ENCODE measurements at regions not wholly inside any gene's neighbourhood (a gene's known extent, or its start where the extent isn't known, plus 50 kb on each side); places are given as distances from the start of the nearest gene placed in this dataset.

DNA sequence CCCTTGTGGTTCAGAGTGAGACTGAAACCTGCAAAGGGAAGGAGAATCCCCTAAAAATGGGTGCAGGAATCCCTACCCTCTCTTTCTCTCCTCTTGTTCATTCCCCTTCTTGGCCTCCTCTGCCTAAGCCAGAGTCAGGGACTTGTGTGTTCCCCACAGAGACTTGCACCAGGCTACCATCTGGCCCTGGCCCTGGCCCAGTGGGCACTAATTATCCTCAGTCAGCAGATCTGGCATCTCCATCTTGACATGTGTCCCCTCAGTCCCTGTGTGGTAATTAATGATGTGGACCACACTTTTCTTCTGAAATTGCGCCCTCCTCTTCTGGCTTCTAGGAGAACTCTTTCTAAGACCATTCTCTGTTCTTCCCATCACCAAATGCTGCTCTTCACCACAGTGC is 354.4 kb downstream of the SETD4 start:
- TF ChIP-seq, protein P1, sequence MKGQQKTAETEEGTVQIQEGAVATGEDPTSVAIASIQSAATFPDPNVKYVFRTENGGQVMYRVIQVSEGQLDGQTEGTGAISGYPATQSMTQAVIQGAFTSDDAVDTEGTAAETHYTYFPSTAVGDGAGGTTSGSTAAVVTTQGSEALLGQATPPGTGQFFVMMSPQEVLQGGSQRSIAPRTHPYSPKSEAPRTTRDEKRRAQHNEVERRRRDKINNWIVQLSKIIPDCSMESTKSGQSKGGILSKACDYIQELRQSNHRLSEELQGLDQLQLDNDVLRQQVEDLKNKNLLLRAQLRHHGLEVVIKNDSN (IDR thresholded peaks at IDR 0.05) = no peak
- TF ChIP-seq FOXM1 (IDR thresholded peaks at IDR 0.05; ENCODE audit: borderline replicate concordance, low read depth) (no peak), ZBTB7A (IDR thresholded peaks at IDR 0.05; ENCODE audit: low read depth) (no peak), RAD21 (IDR thresholded peaks at IDR 0.05; ENCODE audit: low read depth) (no peak), TAF1 (IDR thresholded peaks at IDR 0.05; ENCODE audit: low read depth) (no peak), EGR1 (IDR thresholded peaks at IDR 0.05) (no peak), YY1 (IDR thresholded peaks at IDR 0.05; ENCODE audit: low read depth) (no peak), TEAD4 (IDR thresholded peaks at IDR 0.05) (no peak), CREB1 (IDR thresholded peaks at IDR 0.05; ENCODE audit: low read depth) (no peak), NFIC (IDR thresholded peaks at IDR 0.05) (no peak), TCF12 (IDR thresholded peaks at IDR 0.05; ENCODE audit: low read depth) (no peak), CEBPB (IDR thresholded peaks at IDR 0.05) (no peak), EP300 (IDR thresholded peaks at IDR 0.05; ENCODE audit: borderline replicate concordance) (no peak)
- TF ChIP-seq, protein P2, sequence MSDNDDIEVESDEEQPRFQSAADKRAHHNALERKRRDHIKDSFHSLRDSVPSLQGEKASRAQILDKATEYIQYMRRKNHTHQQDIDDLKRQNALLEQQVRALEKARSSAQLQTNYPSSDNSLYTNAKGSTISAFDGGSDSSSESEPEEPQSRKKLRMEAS (IDR thresholded peaks at IDR 0.05) = no peak
- TF ChIP-seq, protein P3, sequence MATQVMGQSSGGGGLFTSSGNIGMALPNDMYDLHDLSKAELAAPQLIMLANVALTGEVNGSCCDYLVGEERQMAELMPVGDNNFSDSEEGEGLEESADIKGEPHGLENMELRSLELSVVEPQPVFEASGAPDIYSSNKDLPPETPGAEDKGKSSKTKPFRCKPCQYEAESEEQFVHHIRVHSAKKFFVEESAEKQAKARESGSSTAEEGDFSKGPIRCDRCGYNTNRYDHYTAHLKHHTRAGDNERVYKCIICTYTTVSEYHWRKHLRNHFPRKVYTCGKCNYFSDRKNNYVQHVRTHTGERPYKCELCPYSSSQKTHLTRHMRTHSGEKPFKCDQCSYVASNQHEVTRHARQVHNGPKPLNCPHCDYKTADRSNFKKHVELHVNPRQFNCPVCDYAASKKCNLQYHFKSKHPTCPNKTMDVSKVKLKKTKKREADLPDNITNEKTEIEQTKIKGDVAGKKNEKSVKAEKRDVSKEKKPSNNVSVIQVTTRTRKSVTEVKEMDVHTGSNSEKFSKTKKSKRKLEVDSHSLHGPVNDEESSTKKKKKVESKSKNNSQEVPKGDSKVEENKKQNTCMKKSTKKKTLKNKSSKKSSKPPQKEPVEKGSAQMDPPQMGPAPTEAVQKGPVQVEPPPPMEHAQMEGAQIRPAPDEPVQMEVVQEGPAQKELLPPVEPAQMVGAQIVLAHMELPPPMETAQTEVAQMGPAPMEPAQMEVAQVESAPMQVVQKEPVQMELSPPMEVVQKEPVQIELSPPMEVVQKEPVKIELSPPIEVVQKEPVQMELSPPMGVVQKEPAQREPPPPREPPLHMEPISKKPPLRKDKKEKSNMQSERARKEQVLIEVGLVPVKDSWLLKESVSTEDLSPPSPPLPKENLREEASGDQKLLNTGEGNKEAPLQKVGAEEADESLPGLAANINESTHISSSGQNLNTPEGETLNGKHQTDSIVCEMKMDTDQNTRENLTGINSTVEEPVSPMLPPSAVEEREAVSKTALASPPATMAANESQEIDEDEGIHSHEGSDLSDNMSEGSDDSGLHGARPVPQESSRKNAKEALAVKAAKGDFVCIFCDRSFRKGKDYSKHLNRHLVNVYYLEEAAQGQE (IDR thresholded peaks at IDR 0.05; ENCODE audit: low read depth) = no peak

DNA sequence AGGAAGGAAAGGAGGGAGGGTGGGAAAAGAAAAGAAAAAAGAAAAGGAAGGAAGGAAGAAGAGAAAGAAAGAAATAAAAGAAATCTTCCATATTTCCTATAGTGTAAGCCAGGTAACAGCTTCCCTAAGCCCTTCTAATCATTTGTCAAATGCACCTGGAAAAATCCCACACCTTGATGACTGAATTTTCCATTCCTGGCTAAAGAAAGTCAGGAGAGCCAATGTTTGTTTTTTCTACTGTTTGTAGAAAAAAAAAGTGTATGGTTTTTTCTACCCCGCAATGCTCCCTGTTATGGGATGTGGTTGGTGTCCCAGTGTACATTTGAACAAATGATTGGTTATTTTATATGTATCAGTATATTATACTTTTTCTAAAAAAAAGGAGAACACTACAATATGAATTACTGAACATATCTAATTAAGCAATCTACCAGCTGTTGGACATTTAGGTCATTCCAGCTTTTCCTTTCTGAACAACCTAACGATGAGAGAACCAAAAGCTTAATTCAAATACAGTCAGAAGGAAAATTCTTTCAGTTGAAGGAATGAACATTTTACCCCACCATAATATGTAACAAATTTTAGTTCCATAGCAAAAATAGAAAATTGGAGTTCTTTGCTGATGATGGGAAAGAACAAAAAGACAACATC is 355.0 kb downstream of the SETD4 start:
- no peak for TF ChIP-seq CREB1 (IDR thresholded peaks at IDR 0.05; ENCODE audit: low read depth)
- TF ChIP-seq, protein P1 (IDR thresholded peaks at IDR 0.05) = no peak
- no peak for TF ChIP-seq NFIC (IDR thresholded peaks at IDR 0.05)
- no peak for TF ChIP-seq TEAD4 (IDR thresholded peaks at IDR 0.05)
- TF ChIP-seq ZBTB7A (IDR thresholded peaks at IDR 0.05; ENCODE audit: low read depth) = no peak
- no peak for TF ChIP-seq EP300 (IDR thresholded peaks at IDR 0.05; ENCODE audit: borderline replicate concordance)
- TF ChIP-seq CEBPB (IDR thresholded peaks at IDR 0.05) = no peak
- no peak for TF ChIP-seq EGR1 (IDR thresholded peaks at IDR 0.05)
- no peak for TF ChIP-seq TAF1 (IDR thresholded peaks at IDR 0.05; ENCODE audit: low read depth)

DNA sequence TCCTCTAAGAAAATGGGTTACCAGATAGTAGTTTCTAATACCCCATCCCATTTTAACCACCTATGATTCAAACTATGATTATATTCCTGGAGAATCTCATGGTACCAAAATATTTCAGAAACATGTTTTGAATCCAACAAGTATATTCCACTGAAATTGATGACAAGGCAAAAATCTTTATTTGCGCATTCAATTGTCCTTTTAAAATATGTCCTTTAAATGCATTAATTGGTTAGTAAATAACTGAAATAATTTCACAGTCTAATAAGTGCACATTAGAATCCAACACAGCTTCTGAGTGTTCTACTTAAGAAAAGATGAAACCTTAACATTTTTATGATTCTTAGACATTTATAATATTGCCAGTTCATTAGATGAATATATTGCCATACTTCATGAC is 356.6 kb downstream of the SETD4 start:
- TF ChIP-seq NFIC (IDR thresholded peaks at IDR 0.05) = no peak
- TF ChIP-seq TCF12 (IDR thresholded peaks at IDR 0.05; ENCODE audit: low read depth) = no peak
- TF ChIP-seq, protein P1 (IDR thresholded peaks at IDR 0.05) = no peak
- no peak for TF ChIP-seq FOXM1 (IDR thresholded peaks at IDR 0.05; ENCODE audit: borderline replicate concordance, low read depth)
- TF ChIP-seq CEBPB (IDR thresholded peaks at IDR 0.05) = no peak
- no peak for TF ChIP-seq TEAD4 (IDR thresholded peaks at IDR 0.05)
- no peak for TF ChIP-seq EGR1 (IDR thresholded peaks at IDR 0.05)
- TF ChIP-seq TAF1 (IDR thresholded peaks at IDR 0.05; ENCODE audit: low read depth) = no peak
- TF ChIP-seq, protein P2 (IDR thresholded peaks at IDR 0.05) = no peak
- no peak for TF ChIP-seq EP300 (IDR thresholded peaks at IDR 0.05; ENCODE audit: borderline replicate concordance)
- TF ChIP-seq, protein P3 (IDR thresholded peaks at IDR 0.05; ENCODE audit: low read depth) = no peak
- TF ChIP-seq CREB1 (IDR thresholded peaks at IDR 0.05; ENCODE audit: low read depth) = no peak
- no peak for TF ChIP-seq RAD21 (IDR thresholded peaks at IDR 0.05; ENCODE audit: low read depth)
- TF ChIP-seq YY1 (IDR thresholded peaks at IDR 0.05; ENCODE audit: low read depth) = no peak
- TF ChIP-seq ZBTB7A (IDR thresholded peaks at IDR 0.05; ENCODE audit: low read depth) = no peak

DNA sequence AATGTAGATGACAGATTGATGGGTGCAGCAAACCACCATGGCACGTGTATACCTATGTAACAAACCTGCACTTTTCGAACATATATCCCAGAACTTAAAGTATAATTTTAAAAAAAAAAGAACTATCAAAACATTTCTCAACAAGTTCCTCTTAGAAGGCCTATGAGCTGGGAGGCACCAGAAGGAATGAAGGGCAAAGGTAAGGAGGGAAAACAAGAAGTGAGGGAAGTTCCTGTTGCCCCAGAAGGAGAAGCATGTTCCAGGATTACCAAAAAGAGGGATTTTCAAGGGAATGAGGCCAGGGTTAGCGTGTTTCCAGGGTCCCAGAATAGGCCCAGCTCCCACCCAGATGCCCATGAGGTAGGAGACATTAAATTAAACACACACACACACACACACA is 361.0 kb downstream of the SETD4 start:
- TF ChIP-seq CEBPB (IDR thresholded peaks at IDR 0.05) (no peak), FOXM1 (IDR thresholded peaks at IDR 0.05; ENCODE audit: borderline replicate concordance, low read depth) (no peak)

DNA sequence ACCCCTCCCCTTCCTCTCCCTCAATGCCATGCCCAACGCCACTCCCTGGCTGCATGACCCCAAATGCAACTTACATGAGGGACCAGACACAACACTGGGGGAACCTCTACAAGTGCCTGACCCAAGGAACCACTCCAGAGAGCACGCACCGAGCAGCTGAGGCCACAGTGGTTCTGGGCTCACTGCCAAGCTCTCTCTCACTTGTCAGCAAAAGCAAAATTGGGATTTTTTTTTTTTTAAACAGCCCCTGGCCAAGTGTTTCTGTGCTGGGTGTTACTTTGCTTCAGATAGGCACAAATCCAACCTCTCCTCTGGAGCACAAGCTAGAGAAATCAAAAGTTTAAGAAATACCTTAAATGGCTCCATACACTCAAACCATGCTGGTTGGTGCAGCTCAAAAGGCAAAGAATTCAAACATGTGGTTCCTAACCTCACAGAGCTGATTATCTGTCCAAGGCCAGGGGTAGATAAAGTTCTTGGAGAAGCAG is 363.0 kb downstream of the SETD4 start:
- TF ChIP-seq TAF1 (IDR thresholded peaks at IDR 0.05; ENCODE audit: low read depth) = no peak
- no peak for TF ChIP-seq TEAD4 (IDR thresholded peaks at IDR 0.05)
- TF ChIP-seq FOXM1 (IDR thresholded peaks at IDR 0.05; ENCODE audit: borderline replicate concordance, low read depth) = no peak
- TF ChIP-seq TCF12 (IDR thresholded peaks at IDR 0.05; ENCODE audit: low read depth) = no peak
- no peak for TF ChIP-seq EGR1 (IDR thresholded peaks at IDR 0.05)
- no peak for TF ChIP-seq CREB1 (IDR thresholded peaks at IDR 0.05; ENCODE audit: low read depth)
- no peak for TF ChIP-seq EP300 (IDR thresholded peaks at IDR 0.05; ENCODE audit: borderline replicate concordance)
- TF ChIP-seq, protein P2 (IDR thresholded peaks at IDR 0.05) = no peak
- TF ChIP-seq NFIC (IDR thresholded peaks at IDR 0.05) = no peak
- TF ChIP-seq ZBTB7A (IDR thresholded peaks at IDR 0.05; ENCODE audit: low read depth) = no peak
- TF ChIP-seq, protein P3 (IDR thresholded peaks at IDR 0.05; ENCODE audit: low read depth) = no peak
- no peak for TF ChIP-seq RAD21 (IDR thresholded peaks at IDR 0.05; ENCODE audit: low read depth)
- TF ChIP-seq, protein P1 (IDR thresholded peaks at IDR 0.05) = no peak
- no peak for TF ChIP-seq YY1 (IDR thresholded peaks at IDR 0.05; ENCODE audit: low read depth)
- no peak for TF ChIP-seq CEBPB (IDR thresholded peaks at IDR 0.05)

All from Ishikawa (cell line).